NB4 (cell line): ENCODE measurements at regions not wholly inside any gene's neighbourhood (a gene's known extent, or its start where the extent isn't known, plus 50 kb on each side); places are given as distances from the start of the nearest gene placed in this dataset.

Source experiments
- DNase-seq: peaks from one replicate; pipeline ENCODE4 v3.0.0; 2010; ENCODE audit warnings: low read depth
- H3K4me3 ChIP-seq: one replicate; pipeline ENCODE4 v1.5.1; 2011; ENCODE audit warnings: mild to moderate bottlenecking, low read depth, low read length, moderate library complexity
- CTCF ChIP-seq: IDR thresholded peaks from one replicate; pipeline ENCODE4 v1.5.1; 2012; ENCODE audit warnings: low read depth, low read length
- MAX ChIP-seq: IDR thresholded peaks from 2 replicates; pipeline ENCODE4 v1.6.1; 2011; ENCODE audit warnings: low read depth, low read length
- MYC ChIP-seq: IDR thresholded peaks from 2 replicates; pipeline ENCODE4 v1.6.1; 2011; ENCODE audit warnings: low read depth, low read length
- POLR2A ChIP-seq: IDR thresholded peaks from 2 replicates; pipeline ENCODE4 v1.6.1; 2011; ENCODE audit warnings: mild to moderate bottlenecking; ENCODE audit not compliant: insufficient read length; ENCODE audit errors: extremely low read depth

GRCh38 chr14:25753130-25753529 lies 703.2 kb upstream of the STXBP6 start:
- no peak for TF ChIP-seq MYC
- TF ChIP-seq POLR2A, result no peak
- no peak for TF ChIP-seq MAX
- no peak for TF ChIP-seq CTCF
- H3K4me3 ChIP-seq, result no peak overlapping the region
- no peak for DNase-seq

DNA sequence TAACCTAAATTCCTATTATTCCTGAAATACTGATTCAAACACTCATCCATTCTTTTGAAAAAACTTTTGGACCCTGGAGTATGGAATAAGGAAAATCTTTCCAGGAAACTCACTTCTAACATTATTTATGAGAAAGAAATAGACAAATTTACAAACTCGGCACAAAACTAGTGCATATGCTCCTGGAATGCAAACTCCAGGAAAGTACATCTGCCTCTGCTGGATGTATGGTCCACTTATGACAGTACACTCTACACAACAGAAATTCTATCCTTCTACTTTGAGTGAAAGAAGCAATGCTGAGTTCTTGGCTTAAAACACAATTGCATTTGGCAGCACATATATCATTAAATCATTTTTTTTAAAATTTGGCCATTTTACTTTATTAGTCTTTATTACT lies 700.5 kb upstream of the STXBP6 start:
- TF ChIP-seq MAX, result no peak
- TF ChIP-seq MYC, result no peak
- no peak for TF ChIP-seq POLR2A
- no peak for TF ChIP-seq CTCF
- H3K4me3 ChIP-seq, result no peak overlapping the region
- no peak for DNase-seq
